GM12892 (cell line): ENCODE measurements at regions not wholly inside any gene's neighbourhood (a gene's known extent, or its start where the extent isn't known, plus 50 kb on each side); places are given as distances from the start of the nearest gene placed in this dataset.

Experiments
- DNase-seq: peaks from one replicate; pipeline ENCODE4 v3.0.0; 2011; ENCODE audit not compliant: insufficient read length
- FAIRE-seq: peaks from 2 replicates; lab custom pipeline; 2011; peaks lifted over from hg19 to GRCh38; lab: Jason Lieb, UNC
- POLR2A ChIP-seq: IDR thresholded peaks from 2 replicates; pipeline ENCODE4 v1.6.1; 2011; ENCODE audit warnings: low read depth, low read length, control low read depth
- POLR2AphosphoS5 ChIP-seq: IDR thresholded peaks from 2 replicates; pipeline ENCODE4 v1.6.1; 2011; ENCODE audit warnings: low read depth, low read length, control low read depth
- TAF1 ChIP-seq: IDR thresholded peaks from 2 replicates; pipeline ENCODE4 v1.6.1; 2011; ENCODE audit warnings: low read depth, mild to moderate bottlenecking, control low read depth, low read length, borderline replicate concordance

DNA sequence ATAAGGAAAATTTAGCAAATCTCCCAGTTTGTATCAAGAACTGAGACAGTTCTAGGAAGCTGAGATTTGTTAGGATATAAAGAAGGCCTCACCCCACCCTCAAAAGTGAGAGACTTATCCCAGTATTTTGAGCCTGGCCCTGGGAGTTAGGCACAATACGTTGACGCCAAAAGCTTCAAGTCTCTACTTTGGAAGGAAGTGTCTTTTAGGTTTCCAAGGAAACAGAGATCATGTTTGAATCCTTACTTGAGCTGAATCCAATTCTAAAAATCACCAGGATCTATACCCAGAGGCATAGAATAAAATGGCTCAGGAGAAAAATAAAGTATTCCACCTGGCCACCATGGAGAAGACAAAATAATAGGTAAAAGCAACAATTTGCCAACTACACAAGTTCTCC lies 115.9 kb upstream of the NRG3 start:
- DNase-seq, result no peak
- FAIRE-seq, result no peak
- TF ChIP-seq POLR2AphosphoS5, result no peak
- no peak for TF ChIP-seq POLR2A
- no peak for TF ChIP-seq TAF1

DNA sequence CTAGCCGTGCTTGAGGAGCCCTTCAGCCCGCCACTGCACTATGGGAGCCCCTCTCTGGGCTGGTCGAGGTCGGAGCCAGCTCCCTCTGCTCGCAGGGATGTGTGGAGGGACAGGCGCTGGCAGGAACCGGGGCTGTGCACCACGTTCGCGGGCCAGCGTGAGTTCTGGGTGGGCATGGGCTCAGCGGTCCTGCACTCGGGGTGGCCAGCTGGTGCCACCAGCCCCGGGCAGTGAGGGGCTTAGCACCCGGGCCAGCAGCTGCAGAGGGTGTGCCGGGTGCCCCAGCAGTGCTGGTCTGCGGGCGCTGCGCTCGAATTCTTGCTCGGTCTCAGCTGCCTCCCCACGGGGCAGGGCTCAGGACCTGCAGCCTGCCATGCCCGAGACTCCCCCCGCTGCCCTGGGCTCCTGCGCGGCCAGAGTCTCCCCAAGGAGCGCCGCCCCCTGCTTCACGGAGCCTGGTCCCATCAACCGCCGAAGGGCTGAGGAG lies 90.8 kb upstream of the NRG3 start:
- TF ChIP-seq POLR2A, result no peak
- no peak for TF ChIP-seq POLR2AphosphoS5
- no peak for TF ChIP-seq TAF1
- no peak for FAIRE-seq
- no peak for DNase-seq

DNA sequence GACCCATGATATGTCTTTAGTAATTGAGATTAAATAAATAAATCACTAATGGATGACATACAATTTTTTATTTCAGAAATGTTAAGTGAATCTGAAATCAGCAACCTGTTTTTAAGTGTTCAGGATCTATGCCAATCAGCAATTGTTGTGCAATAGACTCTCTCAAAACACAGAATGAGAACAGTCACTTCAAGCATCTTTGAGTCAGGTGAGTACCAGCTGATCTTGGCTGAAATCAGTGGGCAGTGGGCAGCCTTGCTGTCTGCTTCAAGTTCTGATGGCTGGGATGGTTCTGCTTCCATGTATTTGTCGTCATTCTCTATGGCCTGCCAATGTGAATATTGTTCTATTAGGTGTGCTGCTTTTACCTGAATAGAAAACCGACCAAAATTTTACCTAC lies 82.3 kb upstream of the NRG3 start:
- no peak for TF ChIP-seq TAF1
- TF ChIP-seq POLR2A, result no peak
- no peak for TF ChIP-seq POLR2AphosphoS5
- no peak for DNase-seq
- FAIRE-seq, result no peak

DNA sequence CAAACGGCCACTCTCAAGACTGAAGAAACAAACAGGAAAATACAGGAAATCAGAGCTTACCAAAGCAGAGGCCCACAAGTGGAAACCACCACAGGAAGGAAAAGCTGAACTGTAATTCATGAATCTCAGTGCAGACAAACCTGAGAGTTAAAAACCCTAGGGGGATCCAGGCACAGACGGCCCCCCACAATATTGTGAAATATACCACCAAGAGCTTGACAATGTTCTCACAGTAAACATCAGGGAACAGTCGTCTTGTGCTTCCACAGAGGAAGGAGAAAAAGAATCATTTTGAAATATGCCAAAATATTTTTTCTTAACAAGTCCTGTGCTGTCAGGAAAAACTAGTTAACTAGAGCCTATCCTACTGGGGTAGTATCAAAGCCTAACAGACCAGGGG lies 68.2 kb upstream of the NRG3 start:
- FAIRE-seq (no peak), DNase-seq (no peak)
- TF ChIP-seq POLR2AphosphoS5, result no peak
- no peak for TF ChIP-seq TAF1
- TF ChIP-seq POLR2A, result no peak

DNA sequence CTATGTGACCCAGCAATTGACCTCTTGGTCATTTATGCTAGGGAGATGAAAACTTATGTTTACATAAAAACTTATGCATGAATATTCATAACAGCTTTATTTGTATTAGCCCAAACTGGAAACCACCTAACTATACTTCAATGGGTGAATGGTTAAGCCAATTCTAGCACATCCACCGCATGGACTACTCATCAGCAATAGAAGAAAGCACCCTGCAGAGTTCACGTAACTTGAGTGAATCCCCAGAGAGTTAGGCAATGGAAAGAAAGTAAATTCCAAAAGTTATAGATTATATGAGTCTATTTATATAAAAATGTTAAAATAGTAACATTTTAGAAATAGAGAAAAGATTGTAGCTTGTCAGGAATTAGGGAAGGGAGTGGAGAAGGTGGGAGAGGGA lies 60.2 kb upstream of the NRG3 start:
- TF ChIP-seq POLR2A (no peak), POLR2AphosphoS5 (no peak), TAF1 (no peak)
- no peak for DNase-seq
- FAIRE-seq, result no peak

DNA sequence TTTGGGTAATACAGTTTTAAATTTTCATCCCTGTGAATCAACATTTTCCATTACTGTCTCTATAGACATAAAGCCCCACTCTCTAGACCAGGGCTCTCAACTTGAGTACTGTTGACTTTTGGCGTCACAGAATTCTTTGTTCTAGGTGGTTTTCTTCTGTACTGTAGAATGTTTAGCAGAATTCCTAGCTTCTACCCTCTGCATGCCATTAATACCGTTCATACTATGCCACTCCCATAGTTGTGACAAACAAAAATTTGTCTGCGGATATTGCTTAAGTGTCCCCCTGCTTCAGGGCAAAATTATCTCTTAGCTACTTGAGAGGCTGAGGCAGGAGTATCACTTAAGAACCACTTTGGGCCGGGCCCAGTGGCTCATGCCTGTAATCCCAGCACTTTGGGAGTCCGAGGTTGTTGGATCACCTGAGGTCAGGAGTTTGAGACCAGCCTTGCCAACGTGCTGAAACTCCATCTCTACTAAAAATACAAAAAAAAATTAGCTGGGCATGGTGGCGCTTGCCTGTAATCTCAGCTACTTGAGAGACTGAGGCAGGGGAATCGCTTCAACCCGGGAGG lies 57.3 kb upstream of the NRG3 start:
- TF ChIP-seq TAF1 (no peak), POLR2AphosphoS5 (no peak), POLR2A (no peak)
- no peak for FAIRE-seq

DNA sequence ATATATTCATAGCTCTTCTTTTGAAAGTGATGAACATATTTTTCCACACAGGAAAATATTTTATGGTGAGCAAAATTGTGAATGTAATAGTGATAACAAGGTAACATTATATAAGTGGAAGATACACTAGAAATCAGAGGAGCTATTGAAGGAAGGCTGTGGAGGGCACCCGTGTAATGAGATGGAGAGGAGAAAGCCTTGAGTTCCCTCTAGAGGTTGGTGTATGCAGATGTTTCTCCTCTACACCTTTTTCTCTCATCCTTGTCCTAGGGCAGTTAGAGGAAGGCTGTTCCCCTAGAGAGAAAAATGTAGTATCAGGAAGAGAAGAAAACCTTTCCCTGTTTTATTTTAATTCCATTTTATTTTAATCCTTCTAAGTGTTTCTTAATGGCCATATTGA lies 54.6 kb upstream of the NRG3 start:
- no peak for DNase-seq
- no peak for FAIRE-seq
- TF ChIP-seq POLR2A (no peak), POLR2AphosphoS5 (no peak), TAF1 (no peak)

More for the DNA sequence above, 57.3 kb upstream of the NRG3 start:
- DNase-seq, result no peak
